Gastrocnemius medialis (tissue), 4 donors: ENCODE measurements at regions not wholly inside any gene's neighbourhood (a gene's known extent, or its start where the extent isn't known, plus 50 kb on each side); places are given as distances from the start of the nearest gene placed in this dataset.

ENCODE experiments used
- CTCF ChIP-seq, 5 experiments: fragments of 450-650 bp in 3 of 5; fragments of 200-600 bp in 2 of 5; sonication (generic) in 2 of 5; IDR thresholded peaks in 4 of 5; conservative IDR thresholded peaks in 1 of 5; 1 replicate in 4 of 5; 2 replicates in 1 of 5; pipeline ENCODE4 v1.5.1; 2016 to 2019; ENCODE audit warnings: antibody characterized with exemption in 5 of 5, mild to moderate bottlenecking in 3 of 5, moderate library complexity in 3 of 5
- POLR2A ChIP-seq, 2 donors: fragments of 450-650 bp; IDR thresholded peaks; one replicate each; pipeline ENCODE4 v1.6.1; 2017; ENCODE audit warnings: antibody characterized with exemption in 2 of 2, mild to moderate bottlenecking in 2 of 2, moderate library complexity in 2 of 2

- no peak for TF ChIP-seq POLR2A (IDR thresholded peaks at IDR 0.05)
- TF ChIP-seq CTCF (IDR thresholded peaks at IDR 0.05 in 4 of 5, conservative IDR thresholded peaks at IDR 0.05 in 1 of 5): no peak
Observed at GRCh38 chr3:126292318-126293070, 64.7 kb downstream of the KLF15 start.
